ENCODE measurements at regions not wholly inside any gene's neighbourhood (a gene's known extent, or its start where the extent isn't known, plus 50 kb on each side); places are given as distances from the start of the nearest gene placed in this dataset.
A peak's percentile ranks its signal among the peaks of the same experiment; 100 is the strongest.
"Not testable (repeated sequence)": the region's sequence is repeated elsewhere in the genome, so short reads cannot be mapped to it uniquely, and the experiment has no call there.

GRCh38 chr2:37573451-37574388 is 97.7 kb downstream of the CDC42EP3 start:
- Mint-ChIP-seq H3K27me3 (ENCODE audit: low read depth, poor library complexity) (no peaks in the 10 kb centered on the region), H3K4me1 (no peaks in the 10 kb centered on the region), H3K36me3 (ENCODE audit: low read depth) (no peaks in the 10 kb centered on the region), H3K9me3 (peaks cover 4% of the 10 kb centered on the region), H3K27ac (peak overlapping the region; percentile 54), H3K4me3 (no peak overlapping the region)
- DNase-seq = no peak
- TF ChIP-seq CTCF (IDR thresholded peaks at IDR 0.05) = no peak

GRCh38 chr2:37575780-37576179 is 95.7 kb downstream of the CDC42EP3 start:
- Mint-ChIP-seq H3K4me1 (no peaks in the 10 kb centered on the region), H3K9me3 (peaks cover 15% of the 10 kb centered on the region), H3K27me3 (ENCODE audit: low read depth, poor library complexity) (no peaks in the 10 kb centered on the region), H3K36me3 (ENCODE audit: low read depth) (no peaks in the 10 kb centered on the region), H3K4me3 (no peak overlapping the region), H3K27ac (no peak overlapping the region)
- no peak for TF ChIP-seq CTCF (IDR thresholded peaks at IDR 0.05)
- DNase-seq = no peak

GRCh38 chr2:37576194-37576593 is 95.2 kb downstream of the CDC42EP3 start:
- not testable (repeated sequence) for H3K27ac Mint-ChIP-seq; H3K27me3 Mint-ChIP-seq (ENCODE audit: low read depth, poor library complexity); H3K4me1 Mint-ChIP-seq; DNase-seq; H3K36me3 Mint-ChIP-seq (ENCODE audit: low read depth); H3K4me3 Mint-ChIP-seq
- peaks cover 15% of the 10 kb centered on the region for H3K9me3 Mint-ChIP-seq

- no peaks in the 10 kb centered on the region for H3K27me3 Mint-ChIP-seq (ENCODE audit: low read depth, poor library complexity)
- H3K4me1 Mint-ChIP-seq = no peaks in the 10 kb centered on the region
- no peak for TF ChIP-seq CTCF (IDR thresholded peaks at IDR 0.05)
- H3K4me3 Mint-ChIP-seq = no peak overlapping the region
- H3K36me3 Mint-ChIP-seq (ENCODE audit: low read depth) = no peaks in the 10 kb centered on the region
- DNase-seq = no peak
- H3K9me3 Mint-ChIP-seq = peaks cover 15% of the 10 kb centered on the region
- H3K27ac Mint-ChIP-seq = no peak overlapping the region
Measured at GRCh38 chr2:37576831-37577230, 94.6 kb downstream of the CDC42EP3 start.

GRCh38 chr2:37579192-37579713 is 92.2 kb downstream of the CDC42EP3 start:
- no peaks in the 10 kb centered on the region for H3K36me3 Mint-ChIP-seq (ENCODE audit: low read depth)
- H3K27me3 Mint-ChIP-seq (ENCODE audit: low read depth, poor library complexity) = no peaks in the 10 kb centered on the region
- no peak for DNase-seq
- no peak overlapping the region for H3K27ac Mint-ChIP-seq
- peaks cover 3% of the 10 kb centered on the region for H3K4me1 Mint-ChIP-seq
- H3K4me3 Mint-ChIP-seq = no peak overlapping the region
- TF ChIP-seq CTCF (IDR thresholded peaks at IDR 0.05) = no peak
- peaks cover 15% of the 10 kb centered on the region for H3K9me3 Mint-ChIP-seq

- H3K27me3 Mint-ChIP-seq (ENCODE audit: low read depth, poor library complexity); H3K36me3 Mint-ChIP-seq (ENCODE audit: low read depth); H3K27ac Mint-ChIP-seq; DNase-seq; H3K4me1 Mint-ChIP-seq; H3K4me3 Mint-ChIP-seq: not testable (repeated sequence)
- peaks cover 15% of the 10 kb centered on the region for H3K9me3 Mint-ChIP-seq
Measured at GRCh38 chr2:37579949-37580348, 91.5 kb downstream of the CDC42EP3 start.

- no peak for DNase-seq
Measured at GRCh38 chr2:37581433-37581832, 90.0 kb downstream of the CDC42EP3 start.

More at GRCh38 chr2:37581433-37581832, 90.0 kb downstream of the CDC42EP3 start:
- Mint-ChIP-seq H3K4me1 (peaks cover 15% of the 10 kb centered on the region), H3K4me3 (no peak overlapping the region), H3K36me3 (ENCODE audit: low read depth) (no peaks in the 10 kb centered on the region), H3K9me3 (peaks cover 11% of the 10 kb centered on the region), H3K27ac (no peak overlapping the region), H3K27me3 (ENCODE audit: low read depth, poor library complexity) (no peaks in the 10 kb centered on the region)
- no peak for TF ChIP-seq CTCF (IDR thresholded peaks at IDR 0.05)

Measured in nephron progenitor cell (in vitro differentiated cells).